WTC11 (cell line): ENCODE measurements at regions not wholly inside any gene's neighbourhood (a gene's known extent, or its start where the extent isn't known, plus 50 kb on each side); places are given as distances from the start of the nearest gene placed in this dataset.

Source experiments
- ATAC-seq: fragments of 200-7000 bp; cut with Tn5 transposase; 2 replicates; pipeline ENCODE4 v1.10.0; 2021; ENCODE audit warnings: mild to moderate bottlenecking, moderate library complexity
- CTCF ChIA-PET: fragments of 300-600 bp; sonication (Branson Sonifier 250); formaldehyde crosslinking; loops from one replicate; lab custom pipeline; 2021; ENCODE audit warnings: antibody characterized with exemption; lab: Charles Lee
- POLR2A ChIA-PET: fragments of 350-600 bp; sonication (Branson Sonifier 250); formaldehyde crosslinking; loops from one replicate; lab custom pipeline; 2021; ENCODE audit warnings: antibody characterized with exemption; lab: Charles Lee
- DNase-seq: peaks from one replicate; pipeline ENCODE4 v3.0.0; 2021; ENCODE audit warnings: low spot score
- H3K27ac Mint-ChIP-seq: 2 replicates; pipeline ENCODE4 v1.8.0; 2021; ENCODE audit warnings: mixed read lengths
- H3K27me3 Mint-ChIP-seq: 2 replicates; pipeline ENCODE4 v1.8.0; 2021; ENCODE audit warnings: low read depth, mild to moderate bottlenecking, moderate library complexity, mixed read lengths
- H3K36me3 Mint-ChIP-seq: 2 replicates; pipeline ENCODE4 v1.8.0; 2021; ENCODE audit warnings: mixed read lengths
- H3K4me1 Mint-ChIP-seq: 2 replicates; pipeline ENCODE4 v1.8.0; 2022; ENCODE audit warnings: mixed read lengths
- H3K4me3 Mint-ChIP-seq: 2 replicates; pipeline ENCODE4 v1.8.0; 2021; ENCODE audit warnings: mild to moderate bottlenecking, moderate library complexity, mixed read lengths
- H3K9me3 Mint-ChIP-seq: 2 replicates; pipeline ENCODE4 v1.8.0; 2021; ENCODE audit warnings: mixed read lengths
- CBFB ChIP-seq: sonication (generic); formaldehyde crosslinking; IDR thresholded peaks from 2 replicates; pipeline ENCODE4 v1.8.1; 2022; ENCODE audit warnings: mild to moderate bottlenecking, low read depth, missing genetic modification reagents
- JAZF1 ChIP-seq: fragments of 250-450 bp; sonication (Bioruptor Pico); IDR thresholded peaks from 2 replicates; pipeline ENCODE4 v1.9.0; 2021; ENCODE audit warnings: moderate library complexity, mild to moderate bottlenecking, inconsistent platforms
- NFE2L1 ChIP-seq: sonication (generic); formaldehyde crosslinking; IDR thresholded peaks from 2 replicates; pipeline ENCODE4 v1.8.1; 2023; ENCODE audit warnings: missing genetic modification reagents
- RELA ChIP-seq: sonication (generic); formaldehyde crosslinking; IDR thresholded peaks from 2 replicates; pipeline ENCODE4 v1.8.1; 2022; ENCODE audit warnings: missing genetic modification reagents, mild to moderate bottlenecking, borderline replicate concordance
- TEAD1 ChIP-seq: sonication (generic); formaldehyde crosslinking; IDR thresholded peaks from 2 replicates; pipeline ENCODE4 v1.8.0; 2022; ENCODE audit warnings: mild to moderate bottlenecking, missing genetic modification reagents
- ZNF263 ChIP-seq: sonication (generic); formaldehyde crosslinking; IDR thresholded peaks from 2 replicates; pipeline ENCODE4 v1.8.1; 2022; ENCODE audit warnings: low read depth, mild to moderate bottlenecking, moderate library complexity, missing genetic modification reagents
- ZNF317 ChIP-seq: sonication (generic); formaldehyde crosslinking; IDR thresholded peaks from 2 replicates; pipeline ENCODE4 v1.8.1; 2023; ENCODE audit warnings: low read depth, mild to moderate bottlenecking, moderate library complexity, missing genetic modification reagents, borderline replicate concordance
- TF ChIP-seq, protein P1 (sequence below): sonication (generic); formaldehyde crosslinking; IDR thresholded peaks from 2 replicates; pipeline ENCODE4 v1.8.0; 2022; ENCODE audit warnings: mild to moderate bottlenecking, missing genetic modification reagents
- TF ChIP-seq, protein P2 (sequence below): sonication (generic); formaldehyde crosslinking; conservative IDR thresholded peaks from 2 replicates; pipeline ENCODE4 v1.8.1; 2022; ENCODE audit warnings: mild to moderate bottlenecking, missing genetic modification reagents
- TF ChIP-seq, protein P3 (sequence below): sonication (generic); formaldehyde crosslinking; IDR thresholded peaks from 2 replicates; pipeline ENCODE4 v1.8.0; 2023; ENCODE audit warnings: mild to moderate bottlenecking, missing genetic modification reagents
- TF ChIP-seq, protein P4 (sequence below): sonication (generic); formaldehyde crosslinking; IDR thresholded peaks from 2 replicates; pipeline ENCODE4 v1.8.0; 2022; ENCODE audit warnings: mild to moderate bottlenecking, missing genetic modification reagents
- TF ChIP-seq, protein P5 (sequence below): sonication (generic); formaldehyde crosslinking; IDR thresholded peaks from 2 replicates; pipeline ENCODE4 v1.8.1; 2023; ENCODE audit warnings: mild to moderate bottlenecking, moderate library complexity, missing genetic modification reagents
- TF ChIP-seq, protein P6 (sequence below): sonication (generic); formaldehyde crosslinking; IDR thresholded peaks from 2 replicates; pipeline ENCODE4 v1.8.1; 2023; ENCODE audit warnings: mild to moderate bottlenecking, missing genetic modification reagents
- TF ChIP-seq, protein P7 (sequence below): sonication (generic); formaldehyde crosslinking; IDR thresholded peaks from 2 replicates; pipeline ENCODE4 v1.8.0; 2022; ENCODE audit warnings: missing genetic modification reagents

DNA sequence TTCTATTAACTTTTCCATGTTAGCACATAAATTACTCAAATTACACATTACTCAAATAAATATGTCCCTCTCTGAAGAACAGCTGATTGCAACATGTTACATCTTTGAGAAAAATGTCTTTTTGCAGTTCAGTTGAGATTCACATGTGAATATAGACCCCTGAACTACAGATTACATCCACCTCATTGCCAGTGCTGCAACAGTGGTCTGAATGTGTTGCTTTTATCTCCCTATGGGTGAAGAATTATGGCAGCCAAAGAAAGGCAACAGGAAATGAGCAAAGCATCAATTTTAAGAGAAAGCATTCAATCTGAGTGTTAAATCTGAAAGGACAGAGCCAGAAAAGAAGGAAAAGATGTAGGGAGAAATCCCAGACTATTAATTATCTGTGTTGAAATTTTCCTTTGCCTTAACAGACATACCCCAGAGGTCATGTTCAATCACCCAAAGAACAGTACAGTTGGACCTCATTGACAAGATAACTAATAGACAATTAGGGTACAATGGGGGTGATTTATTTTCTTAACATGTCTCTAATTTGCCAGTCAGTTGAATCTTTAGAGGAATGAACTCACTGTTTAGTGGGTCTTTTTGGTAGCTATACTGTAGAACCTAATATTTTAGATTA is 620.2 kb downstream of the CPS1 start (continued):
- TF ChIP-seq, protein P1, sequence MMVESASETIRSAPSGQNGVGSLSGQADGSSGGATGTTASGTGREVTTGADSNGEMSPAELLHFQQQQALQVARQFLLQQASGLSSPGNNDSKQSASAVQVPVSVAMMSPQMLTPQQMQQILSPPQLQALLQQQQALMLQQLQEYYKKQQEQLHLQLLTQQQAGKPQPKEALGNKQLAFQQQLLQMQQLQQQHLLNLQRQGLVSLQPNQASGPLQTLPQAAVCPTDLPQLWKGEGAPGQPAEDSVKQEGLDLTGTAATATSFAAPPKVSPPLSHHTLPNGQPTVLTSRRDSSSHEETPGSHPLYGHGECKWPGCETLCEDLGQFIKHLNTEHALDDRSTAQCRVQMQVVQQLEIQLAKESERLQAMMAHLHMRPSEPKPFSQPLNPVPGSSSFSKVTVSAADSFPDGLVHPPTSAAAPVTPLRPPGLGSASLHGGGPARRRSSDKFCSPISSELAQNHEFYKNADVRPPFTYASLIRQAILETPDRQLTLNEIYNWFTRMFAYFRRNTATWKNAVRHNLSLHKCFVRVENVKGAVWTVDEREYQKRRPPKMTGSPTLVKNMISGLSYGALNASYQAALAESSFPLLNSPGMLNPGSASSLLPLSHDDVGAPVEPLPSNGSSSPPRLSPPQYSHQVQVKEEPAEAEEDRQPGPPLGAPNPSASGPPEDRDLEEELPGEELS (CRISPR knock-in tag): no peak
- TF ChIP-seq, protein P2, sequence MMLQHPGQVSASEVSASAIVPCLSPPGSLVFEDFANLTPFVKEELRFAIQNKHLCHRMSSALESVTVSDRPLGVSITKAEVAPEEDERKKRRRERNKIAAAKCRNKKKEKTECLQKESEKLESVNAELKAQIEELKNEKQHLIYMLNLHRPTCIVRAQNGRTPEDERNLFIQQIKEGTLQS (CRISPR knock-in tag): no peak
- TF ChIP-seq, protein P3, sequence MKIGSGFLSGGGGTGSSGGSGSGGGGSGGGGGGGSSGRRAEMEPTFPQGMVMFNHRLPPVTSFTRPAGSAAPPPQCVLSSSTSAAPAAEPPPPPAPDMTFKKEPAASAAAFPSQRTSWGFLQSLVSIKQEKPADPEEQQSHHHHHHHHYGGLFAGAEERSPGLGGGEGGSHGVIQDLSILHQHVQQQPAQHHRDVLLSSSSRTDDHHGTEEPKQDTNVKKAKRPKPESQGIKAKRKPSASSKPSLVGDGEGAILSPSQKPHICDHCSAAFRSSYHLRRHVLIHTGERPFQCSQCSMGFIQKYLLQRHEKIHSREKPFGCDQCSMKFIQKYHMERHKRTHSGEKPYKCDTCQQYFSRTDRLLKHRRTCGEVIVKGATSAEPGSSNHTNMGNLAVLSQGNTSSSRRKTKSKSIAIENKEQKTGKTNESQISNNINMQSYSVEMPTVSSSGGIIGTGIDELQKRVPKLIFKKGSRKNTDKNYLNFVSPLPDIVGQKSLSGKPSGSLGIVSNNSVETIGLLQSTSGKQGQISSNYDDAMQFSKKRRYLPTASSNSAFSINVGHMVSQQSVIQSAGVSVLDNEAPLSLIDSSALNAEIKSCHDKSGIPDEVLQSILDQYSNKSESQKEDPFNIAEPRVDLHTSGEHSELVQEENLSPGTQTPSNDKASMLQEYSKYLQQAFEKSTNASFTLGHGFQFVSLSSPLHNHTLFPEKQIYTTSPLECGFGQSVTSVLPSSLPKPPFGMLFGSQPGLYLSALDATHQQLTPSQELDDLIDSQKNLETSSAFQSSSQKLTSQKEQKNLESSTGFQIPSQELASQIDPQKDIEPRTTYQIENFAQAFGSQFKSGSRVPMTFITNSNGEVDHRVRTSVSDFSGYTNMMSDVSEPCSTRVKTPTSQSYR: no peak

DNA sequence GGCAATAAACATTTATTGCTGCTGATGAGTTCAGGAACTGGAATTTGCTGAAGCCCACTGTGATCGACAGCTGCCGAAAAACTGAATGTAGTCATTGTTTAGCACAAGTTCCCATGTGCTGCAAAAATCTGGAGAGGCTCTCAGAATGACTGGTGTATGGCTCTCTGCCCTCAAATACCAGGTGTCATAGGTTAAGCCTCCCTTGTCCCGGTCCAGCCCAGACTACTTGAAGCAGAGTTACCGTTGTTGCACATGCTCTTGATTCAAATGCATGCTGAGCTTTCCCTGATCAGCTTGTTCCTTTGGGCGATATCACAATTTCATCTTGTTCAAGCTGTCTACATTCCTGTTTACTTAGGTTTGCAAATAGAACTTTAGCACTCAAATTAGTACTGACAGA is 625.2 kb downstream of the CPS1 start:
- Mint-ChIP-seq H3K4me3 (no peak overlapping the region), H3K27me3 (no peaks in the 10 kb centered on the region), H3K4me1 (no peaks in the 10 kb centered on the region), H3K27ac (no peak overlapping the region), H3K9me3 (no peaks in the 10 kb centered on the region), H3K36me3 (no peaks in the 10 kb centered on the region)
- no peak for TF ChIP-seq CBFB (CRISPR knock-in tag)
- TF ChIP-seq, protein P4, sequence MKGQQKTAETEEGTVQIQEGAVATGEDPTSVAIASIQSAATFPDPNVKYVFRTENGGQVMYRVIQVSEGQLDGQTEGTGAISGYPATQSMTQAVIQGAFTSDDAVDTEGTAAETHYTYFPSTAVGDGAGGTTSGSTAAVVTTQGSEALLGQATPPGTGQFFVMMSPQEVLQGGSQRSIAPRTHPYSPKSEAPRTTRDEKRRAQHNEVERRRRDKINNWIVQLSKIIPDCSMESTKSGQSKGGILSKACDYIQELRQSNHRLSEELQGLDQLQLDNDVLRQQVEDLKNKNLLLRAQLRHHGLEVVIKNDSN (CRISPR knock-in tag): no peak
- no peak for TF ChIP-seq ZNF317 (CRISPR knock-in tag)
- TF ChIP-seq, protein P5, sequence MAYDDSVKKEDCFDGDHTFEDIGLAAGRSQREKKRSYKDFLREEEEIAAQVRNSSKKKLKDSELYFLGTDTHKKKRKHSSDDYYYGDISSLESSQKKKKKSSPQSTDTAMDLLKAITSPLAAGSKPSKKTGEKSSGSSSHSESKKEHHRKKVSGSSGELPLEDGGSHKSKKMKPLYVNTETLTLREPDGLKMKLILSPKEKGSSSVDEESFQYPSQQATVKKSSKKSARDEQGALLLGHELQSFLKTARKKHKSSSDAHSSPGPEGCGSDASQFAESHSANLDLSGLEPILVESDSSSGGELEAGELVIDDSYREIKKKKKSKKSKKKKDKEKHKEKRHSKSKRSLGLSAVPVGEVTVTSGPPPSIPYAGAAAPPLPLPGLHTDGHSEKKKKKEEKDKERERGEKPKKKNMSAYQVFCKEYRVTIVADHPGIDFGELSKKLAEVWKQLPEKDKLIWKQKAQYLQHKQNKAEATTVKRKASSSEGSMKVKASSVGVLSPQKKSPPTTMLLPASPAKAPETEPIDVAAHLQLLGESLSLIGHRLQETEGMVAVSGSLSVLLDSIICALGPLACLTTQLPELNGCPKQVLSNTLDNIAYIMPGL: no peak
- no peak for TF ChIP-seq NFE2L1 (CRISPR knock-in tag)
- ChIA-PET CTCF (no interaction called here), POLR2A (no interaction called here)
- ATAC-seq: no peak
- DNase-seq: no peak

DNA sequence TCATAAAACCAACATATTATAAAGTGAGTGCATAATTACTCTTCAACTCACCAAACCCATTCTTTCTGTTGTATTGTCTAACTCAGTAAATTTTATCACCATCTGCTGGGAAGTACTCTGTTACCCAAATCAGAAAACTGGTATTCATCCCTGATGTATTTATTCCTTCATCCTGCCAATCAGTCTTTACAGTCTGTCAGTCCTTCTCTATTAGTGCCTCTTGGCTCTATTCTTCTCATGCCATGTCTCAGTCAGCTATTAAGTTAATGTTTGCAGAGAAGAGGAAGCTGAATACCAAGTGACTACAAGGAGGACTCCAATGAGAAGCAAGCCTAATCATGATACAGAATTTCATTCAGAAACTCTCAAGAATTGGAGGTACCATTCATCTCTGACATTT is 631.2 kb downstream of the CPS1 start:
- TF ChIP-seq ZNF317 (CRISPR knock-in tag) (no peak), RELA (CRISPR knock-in tag) (no peak), TEAD1 (no peak), ZNF263 (CRISPR knock-in tag) (no peak), JAZF1 (CRISPR knock-in tag) (no peak)
- TF ChIP-seq, protein P6, sequence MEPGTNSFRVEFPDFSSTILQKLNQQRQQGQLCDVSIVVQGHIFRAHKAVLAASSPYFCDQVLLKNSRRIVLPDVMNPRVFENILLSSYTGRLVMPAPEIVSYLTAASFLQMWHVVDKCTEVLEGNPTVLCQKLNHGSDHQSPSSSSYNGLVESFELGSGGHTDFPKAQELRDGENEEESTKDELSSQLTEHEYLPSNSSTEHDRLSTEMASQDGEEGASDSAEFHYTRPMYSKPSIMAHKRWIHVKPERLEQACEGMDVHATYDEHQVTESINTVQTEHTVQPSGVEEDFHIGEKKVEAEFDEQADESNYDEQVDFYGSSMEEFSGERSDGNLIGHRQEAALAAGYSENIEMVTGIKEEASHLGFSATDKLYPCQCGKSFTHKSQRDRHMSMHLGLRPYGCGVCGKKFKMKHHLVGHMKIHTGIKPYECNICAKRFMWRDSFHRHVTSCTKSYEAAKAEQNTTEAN (CRISPR knock-in tag): no peak
- TF ChIP-seq, protein P2 (CRISPR knock-in tag): no peak
- TF ChIP-seq, protein P7, sequence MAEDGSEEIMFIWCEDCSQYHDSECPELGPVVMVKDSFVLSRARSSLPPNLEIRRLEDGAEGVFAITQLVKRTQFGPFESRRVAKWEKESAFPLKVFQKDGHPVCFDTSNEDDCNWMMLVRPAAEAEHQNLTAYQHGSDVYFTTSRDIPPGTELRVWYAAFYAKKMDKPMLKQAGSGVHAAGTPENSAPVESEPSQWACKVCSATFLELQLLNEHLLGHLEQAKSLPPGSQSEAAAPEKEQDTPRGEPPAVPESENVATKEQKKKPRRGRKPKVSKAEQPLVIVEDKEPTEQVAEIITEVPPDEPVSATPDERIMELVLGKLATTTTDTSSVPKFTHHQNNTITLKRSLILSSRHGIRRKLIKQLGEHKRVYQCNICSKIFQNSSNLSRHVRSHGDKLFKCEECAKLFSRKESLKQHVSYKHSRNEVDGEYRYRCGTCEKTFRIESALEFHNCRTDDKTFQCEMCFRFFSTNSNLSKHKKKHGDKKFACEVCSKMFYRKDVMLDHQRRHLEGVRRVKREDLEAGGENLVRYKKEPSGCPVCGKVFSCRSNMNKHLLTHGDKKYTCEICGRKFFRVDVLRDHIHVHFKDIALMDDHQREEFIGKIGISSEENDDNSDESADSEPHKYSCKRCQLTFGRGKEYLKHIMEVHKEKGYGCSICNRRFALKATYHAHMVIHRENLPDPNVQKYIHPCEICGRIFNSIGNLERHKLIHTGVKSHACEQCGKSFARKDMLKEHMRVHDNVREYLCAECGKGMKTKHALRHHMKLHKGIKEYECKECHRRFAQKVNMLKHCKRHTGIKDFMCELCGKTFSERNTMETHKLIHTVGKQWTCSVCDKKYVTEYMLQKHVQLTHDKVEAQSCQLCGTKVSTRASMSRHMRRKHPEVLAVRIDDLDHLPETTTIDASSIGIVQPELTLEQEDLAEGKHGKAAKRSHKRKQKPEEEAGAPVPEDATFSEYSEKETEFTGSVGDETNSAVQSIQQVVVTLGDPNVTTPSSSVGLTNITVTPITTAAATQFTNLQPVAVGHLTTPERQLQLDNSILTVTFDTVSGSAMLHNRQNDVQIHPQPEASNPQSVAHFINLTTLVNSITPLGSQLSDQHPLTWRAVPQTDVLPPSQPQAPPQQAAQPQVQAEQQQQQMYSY (CRISPR knock-in tag): no peak
- CTCF ChIA-PET: no interaction called here
- no peaks in the 10 kb centered on the region for H3K9me3 Mint-ChIP-seq
- no peak overlapping the region for H3K4me3 Mint-ChIP-seq
- H3K27ac Mint-ChIP-seq: no peak overlapping the region
- H3K36me3 Mint-ChIP-seq: no peaks in the 10 kb centered on the region
- ATAC-seq (no peak), DNase-seq (no peak)
- POLR2A ChIA-PET: no interaction called here
- no peaks in the 10 kb centered on the region for H3K27me3 Mint-ChIP-seq
- H3K4me1 Mint-ChIP-seq: no peaks in the 10 kb centered on the region
